Tibial artery (tissue), 4 donors: ENCODE measurements at regions not wholly inside any gene's neighbourhood (a gene's known extent, or its start where the extent isn't known, plus 50 kb on each side); places are given as distances from the start of the nearest gene placed in this dataset.

Source experiments
- DNase-seq, 2 donors: peaks; one replicate each; pipeline ENCODE4 v3.0.0-alpha.2; 2019
- H3K27ac ChIP-seq, 2 donors: fragments of 200-600 bp; sonication (generic) in 1 of 2; 1 replicate in 1 of 2; 2 replicates in 1 of 2; pipeline ENCODE4 v1.5.1; 2018 to 2019; ENCODE audit warnings: mild to moderate bottlenecking in 1 of 2
- H3K27me3 ChIP-seq, 2 donors: fragments of 200-600 bp; sonication (generic) in 1 of 2; one replicate each; pipeline versions ENCODE4 v1.5.1 to v1.6.0; 2016 to 2019
- H3K36me3 ChIP-seq, 3 donors: fragments of 200-600 bp; sonication (generic) in 2 of 3; one replicate each; pipeline ENCODE4 v1.5.1; 2016 to 2019; ENCODE audit warnings: mild to moderate bottlenecking in 2 of 3
- H3K4me1 ChIP-seq, 4 donors: fragments of 200-600 bp; sonication (generic) in 2 of 4; 1 replicate in 3 of 4; 2 replicates in 1 of 4; pipeline ENCODE4 v1.5.1; 2016 to 2019
- H3K4me3 ChIP-seq, 2 donors: fragments of 200-600 bp; sonication (generic) in 1 of 2; 1 replicate in 1 of 2; 2 replicates in 1 of 2; pipeline ENCODE4 v1.5.1; 2018 to 2019; ENCODE audit warnings: mild to moderate bottlenecking in 2 of 2
- H3K9me3 ChIP-seq, 3 donors: fragments of 200-600 bp; sonication (generic) in 1 of 3; one replicate each; pipeline ENCODE4 v1.5.1; 2016 to 2019
- CTCF ChIP-seq, 2 experiments: fragments of 200-600 bp in 1 of 2; fragments of 450-650 bp in 1 of 2; IDR thresholded peaks; one replicate each; pipeline ENCODE4 v1.5.1; 2017 to 2019; ENCODE audit warnings: antibody characterized with exemption in 2 of 2, mild to moderate bottlenecking in 1 of 2, moderate library complexity in 1 of 2
- intact Hi-C: fragments of 100-400 bp; cut with DNase I; formaldehyde crosslinking; loops from one replicate; pipeline ENCODE4 v1.15.0; 2023; ENCODE audit warnings: low total_unique reads

GRCh38 chr22:48613566-48614200, 1214.0 kb downstream of the BRD1 start:
- no peak for TF ChIP-seq CTCF (IDR thresholded peaks at IDR 0.05)
- H3K36me3 ChIP-seq = no peaks in the 10 kb centered on the region
- no peaks in the 10 kb centered on the region for H3K9me3 ChIP-seq
- no peaks in the 10 kb centered on the region for H3K4me1 ChIP-seq
- intact Hi-C loops = no loop called here
- no peak for DNase-seq
- H3K4me3 ChIP-seq = no peak overlapping the region
- H3K27ac ChIP-seq = no peak overlapping the region
- no peaks in the 10 kb centered on the region for H3K27me3 ChIP-seq

GRCh38 chr22:48612077-48612995, 1215.3 kb downstream of the BRD1 start:
- no peak overlapping the region for H3K27ac ChIP-seq

GRCh38 chr22:48609279-48609865, 1218.3 kb downstream of the BRD1 start:
- Histone ChIP-seq H3K4me1 (no peaks in the 10 kb centered on the region), H3K27ac (no peak overlapping the region), H3K36me3 (no peaks in the 10 kb centered on the region), H3K9me3 (no peaks in the 10 kb centered on the region), H3K4me3 (no peak overlapping the region), H3K27me3 (no peaks in the 10 kb centered on the region)
- DNase-seq = no peak
- no peak for TF ChIP-seq CTCF (IDR thresholded peaks at IDR 0.05)
- intact Hi-C loops = no loop called here

More at GRCh38 chr22:48612077-48612995, 1215.3 kb downstream of the BRD1 start:
- Histone ChIP-seq H3K4me3 (no peak overlapping the region), H3K9me3 (no peaks in the 10 kb centered on the region), H3K4me1 (no peaks in the 10 kb centered on the region), H3K27me3 (no peaks in the 10 kb centered on the region), H3K36me3 (no peaks in the 10 kb centered on the region)
- DNase-seq = no peak
- intact Hi-C loops = no loop called here
- no peak for TF ChIP-seq CTCF (IDR thresholded peaks at IDR 0.05)

GRCh38 chr22:48607901-48608662, 1219.6 kb downstream of the BRD1 start:
- no peak for DNase-seq
- H3K4me3 ChIP-seq = no peak overlapping the region
- TF ChIP-seq CTCF (IDR thresholded peaks at IDR 0.05) = no peak
- intact Hi-C loops = no loop called here
- no peak overlapping the region for H3K27ac ChIP-seq
- no peaks in the 10 kb centered on the region for H3K36me3 ChIP-seq
- no peaks in the 10 kb centered on the region for H3K9me3 ChIP-seq
- no peaks in the 10 kb centered on the region for H3K27me3 ChIP-seq
- no peaks in the 10 kb centered on the region for H3K4me1 ChIP-seq

- H3K9me3 ChIP-seq = no peaks in the 10 kb centered on the region
- no peaks in the 10 kb centered on the region for H3K27me3 ChIP-seq
- DNase-seq = no peak
- no peak overlapping the region for H3K27ac ChIP-seq
- H3K4me3 ChIP-seq = no peak overlapping the region
- intact Hi-C loops = no loop called here
- H3K36me3 ChIP-seq = no peaks in the 10 kb centered on the region
- no peak for TF ChIP-seq CTCF (IDR thresholded peaks at IDR 0.05)
- H3K4me1 ChIP-seq = no peaks in the 10 kb centered on the region
These were observed 1220.9 kb downstream of the BRD1 start for GRCh38 chr22:48606684-48607307.
